Loucy (cell line): ENCODE measurements at regions not wholly inside any gene's neighbourhood (a gene's known extent, or its start where the extent isn't known, plus 50 kb on each side); places are given as distances from the start of the nearest gene placed in this dataset.

Experiments
- H2AFZ ChIP-seq: fragments of 200-600 bp; sonication (generic); 2 replicates; pipeline ENCODE4 v1.6.0; 2016; ENCODE audit warnings: antibody characterized with exemption, mild to moderate bottlenecking, low read length, moderate library complexity
- H3F3A ChIP-seq: fragments of 200-600 bp; 2 replicates; pipeline ENCODE4 v1.6.0; 2016; ENCODE audit warnings: antibody characterized with exemption, low read depth, mild to moderate bottlenecking
- H3K27me3 ChIP-seq: fragments of 200-600 bp; sonication (generic); 2 replicates; pipeline ENCODE4 v1.6.1; 2014; ENCODE audit warnings: low read length, mild to moderate bottlenecking; ENCODE audit not compliant: insufficient read depth, poor library complexity, severe bottlenecking
- H3K36me3 ChIP-seq: fragments of 200-600 bp; sonication (generic); 2 replicates; pipeline ENCODE4 v1.6.1; 2016; ENCODE audit warnings: low read length; ENCODE audit not compliant: insufficient read depth
- H3K4me1 ChIP-seq: fragments of 200-600 bp; sonication (generic); 2 replicates; pipeline ENCODE4 v1.5.1; 2014; ENCODE audit warnings: low read length, mild to moderate bottlenecking; ENCODE audit not compliant: insufficient read depth, poor library complexity, severe bottlenecking
- H3K4me2 ChIP-seq: fragments of 200-600 bp; sonication (generic); 2 replicates; pipeline ENCODE4 v1.6.0; 2014; ENCODE audit warnings: antibody characterized with exemption, low read length, low read depth, mild to moderate bottlenecking; ENCODE audit not compliant: poor library complexity, severe bottlenecking
- H3K4me3 ChIP-seq: fragments of 200-600 bp; sonication (generic); 2 replicates; pipeline ENCODE4 v1.5.1; 2014; ENCODE audit warnings: low read length, mild to moderate bottlenecking, mixed read lengths; ENCODE audit not compliant: poor library complexity, severe bottlenecking
- H3K79me2 ChIP-seq: fragments of 200-600 bp; sonication (generic); 2 replicates; pipeline ENCODE4 v1.6.1; 2014; ENCODE audit warnings: low read length; ENCODE audit not compliant: insufficient read depth
- H3K9ac ChIP-seq: fragments of 200-600 bp; sonication (generic); 2 replicates; pipeline ENCODE4 v1.6.0; 2014; ENCODE audit warnings: mild to moderate bottlenecking, low read depth, low read length, moderate library complexity; ENCODE audit not compliant: poor library complexity, severe bottlenecking
- H3K9me2 ChIP-seq: fragments of 200-600 bp; sonication (generic); replicated peaks from 2 replicates; pipeline ENCODE4 v1.6.1; 2016; ENCODE audit warnings: low read depth, low read length, mixed read lengths
- H3K9me3 ChIP-seq: fragments of 200-600 bp; sonication (generic); 2 replicates; pipeline ENCODE4 v1.6.1; 2014; ENCODE audit warnings: mild to moderate bottlenecking, antibody characterized with exemption, low read length, low read depth; ENCODE audit not compliant: insufficient read depth
- H4K20me1 ChIP-seq: fragments of 200-600 bp; sonication (generic); 2 replicates; pipeline ENCODE4 v1.6.0; 2014; ENCODE audit warnings: antibody characterized with exemption, low read length, mild to moderate bottlenecking; ENCODE audit not compliant: insufficient read depth, poor library complexity, severe bottlenecking
- CTCF ChIP-seq: fragments of 200-600 bp; sonication (generic); conservative IDR thresholded peaks from 2 replicates; pipeline ENCODE4 v1.5.1; 2014; ENCODE audit warnings: mild to moderate bottlenecking, antibody characterized with exemption, low read length
- EZH2phosphoT487 ChIP-seq: fragments of 200-600 bp; IDR thresholded peaks from 2 replicates; pipeline ENCODE4 v1.6.1; 2018; ENCODE audit warnings: antibody characterized with exemption, mild to moderate bottlenecking, moderate library complexity, borderline replicate concordance

GRCh38 chr14:49463146-49463545 lies 123.0 kb downstream of the RPS29 start:
- Histone ChIP-seq H3K4me2 (no peak overlapping the region), H3K9me3 (no peaks in the 10 kb centered on the region), H3F3A (no peaks in the 10 kb centered on the region), H3K9ac (no peak overlapping the region), H3K79me2 (no peaks in the 10 kb centered on the region), H2AFZ (peak overlapping the region; percentile 62; the same call in 1 of the 2 replicates), H3K36me3 (no peaks in the 10 kb centered on the region), H3K27me3 (no peaks in the 10 kb centered on the region), H4K20me1 (no peaks in the 10 kb centered on the region), H3K9me2 (no peaks in the 10 kb centered on the region), H3K4me3 (no peak overlapping the region), H3K4me1 (peaks cover 34% of the 10 kb centered on the region)
- no peak for TF ChIP-seq CTCF
- TF ChIP-seq EZH2phosphoT487: no peak

- Histone ChIP-seq H3K36me3 (no peaks in the 10 kb centered on the region), H3K27me3 (no peaks in the 10 kb centered on the region), H3K4me2 (no peak overlapping the region), H3K79me2 (no peaks in the 10 kb centered on the region), H3K4me1 (peaks cover 31% of the 10 kb centered on the region), H3K9me3 (no peaks in the 10 kb centered on the region), H3K4me3 (no peak overlapping the region), H3K9ac (no peak overlapping the region), H3F3A (no peaks in the 10 kb centered on the region), H3K9me2 (no peaks in the 10 kb centered on the region), H4K20me1 (no peaks in the 10 kb centered on the region), H2AFZ (peak overlapping the region; percentile 80)
- TF ChIP-seq EZH2phosphoT487 (no peak), CTCF (peak; percentile 85)
Observed at GRCh38 chr14:49461529-49462401, 124.4 kb downstream of the RPS29 start.

- Histone ChIP-seq H3K4me2 (no peak overlapping the region), H2AFZ (no peak overlapping the region), H3K9me2 (no peaks in the 10 kb centered on the region), H3K79me2 (no peaks in the 10 kb centered on the region), H3K9me3 (no peaks in the 10 kb centered on the region), H4K20me1 (no peaks in the 10 kb centered on the region), H3K36me3 (no peaks in the 10 kb centered on the region), H3K4me1 (peaks cover 31% of the 10 kb centered on the region), H3K9ac (no peak overlapping the region), H3K4me3 (no peak overlapping the region), H3F3A (no peaks in the 10 kb centered on the region), H3K27me3 (no peaks in the 10 kb centered on the region)
- TF ChIP-seq EZH2phosphoT487 (no peak), CTCF (no peak)
Observed at GRCh38 chr14:49460662-49461061, 125.5 kb downstream of the RPS29 start.
